D721Med (cell line): ENCODE measurements at regions not wholly inside any gene's neighbourhood (a gene's known extent, or its start where the extent isn't known, plus 50 kb on each side); places are given as distances from the start of the nearest gene placed in this dataset.
"Not testable (repeated sequence)": the region's sequence is repeated elsewhere in the genome, so short reads cannot be mapped to it uniquely, and the experiment has no call there.

Experiments used
- DNase-seq: peaks from one replicate; pipeline ENCODE4 v3.0.0; 2011; ENCODE audit warnings: low spot score; ENCODE audit not compliant: insufficient read length
- FAIRE-seq: peaks from 2 replicates; lab custom pipeline; 2011; peaks lifted over from hg19 to GRCh38; lab: Jason Lieb, UNC
- TF ChIP-seq, protein P1 (sequence below): IDR thresholded peaks from 2 replicates; pipeline ENCODE4 v1.5.1; 2012; ENCODE audit warnings: mild to moderate bottlenecking, control low read depth; ENCODE audit not compliant: insufficient read depth; ENCODE audit errors: missing control alignments

DNA sequence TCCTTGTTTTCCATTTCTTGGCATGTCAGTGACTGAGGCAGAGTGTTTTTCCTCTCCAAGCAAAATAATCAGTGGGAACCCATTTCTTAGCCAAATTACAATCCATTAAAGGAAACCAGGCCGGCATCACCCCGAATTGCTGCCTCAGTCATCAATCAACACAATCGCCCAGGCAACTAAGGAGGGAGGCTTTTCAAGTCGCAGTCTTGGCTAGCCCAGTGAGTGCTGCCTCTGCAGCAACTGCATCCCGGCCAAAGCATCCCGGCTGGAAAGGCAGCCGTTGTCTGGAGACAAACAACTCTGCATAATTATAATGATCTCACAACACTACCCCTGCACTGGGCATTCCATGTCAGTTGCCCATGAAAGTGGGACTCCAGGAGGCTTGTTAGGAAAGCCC, 213.5 kb upstream of the PRICKLE2 start:
- TF ChIP-seq, protein P1, sequence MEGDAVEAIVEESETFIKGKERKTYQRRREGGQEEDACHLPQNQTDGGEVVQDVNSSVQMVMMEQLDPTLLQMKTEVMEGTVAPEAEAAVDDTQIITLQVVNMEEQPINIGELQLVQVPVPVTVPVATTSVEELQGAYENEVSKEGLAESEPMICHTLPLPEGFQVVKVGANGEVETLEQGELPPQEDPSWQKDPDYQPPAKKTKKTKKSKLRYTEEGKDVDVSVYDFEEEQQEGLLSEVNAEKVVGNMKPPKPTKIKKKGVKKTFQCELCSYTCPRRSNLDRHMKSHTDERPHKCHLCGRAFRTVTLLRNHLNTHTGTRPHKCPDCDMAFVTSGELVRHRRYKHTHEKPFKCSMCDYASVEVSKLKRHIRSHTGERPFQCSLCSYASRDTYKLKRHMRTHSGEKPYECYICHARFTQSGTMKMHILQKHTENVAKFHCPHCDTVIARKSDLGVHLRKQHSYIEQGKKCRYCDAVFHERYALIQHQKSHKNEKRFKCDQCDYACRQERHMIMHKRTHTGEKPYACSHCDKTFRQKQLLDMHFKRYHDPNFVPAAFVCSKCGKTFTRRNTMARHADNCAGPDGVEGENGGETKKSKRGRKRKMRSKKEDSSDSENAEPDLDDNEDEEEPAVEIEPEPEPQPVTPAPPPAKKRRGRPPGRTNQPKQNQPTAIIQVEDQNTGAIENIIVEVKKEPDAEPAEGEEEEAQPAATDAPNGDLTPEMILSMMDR = no peak
- no peak for DNase-seq
- no peak for FAIRE-seq

DNA sequence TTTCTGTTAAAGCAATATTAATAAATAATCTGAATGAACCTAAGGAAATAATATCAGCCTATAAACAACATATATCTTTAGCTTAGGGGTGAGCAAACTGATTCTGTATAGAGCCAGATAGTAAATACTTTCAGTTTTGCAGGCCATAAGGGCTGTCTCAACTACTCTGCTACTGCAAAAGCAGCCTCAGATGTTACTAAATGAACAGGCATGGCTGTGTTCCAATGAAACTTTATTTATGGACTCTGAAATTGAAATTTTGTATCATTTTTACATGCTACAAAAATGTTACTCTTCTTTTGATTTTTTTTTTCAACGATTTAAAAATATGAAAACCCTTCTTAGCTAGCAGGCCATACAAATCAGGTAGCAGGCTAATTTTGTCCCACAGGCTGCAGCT, 212.8 kb upstream of the PRICKLE2 start:
- FAIRE-seq (no peak), DNase-seq (no peak)
- TF ChIP-seq, protein P1 = no peak

DNA sequence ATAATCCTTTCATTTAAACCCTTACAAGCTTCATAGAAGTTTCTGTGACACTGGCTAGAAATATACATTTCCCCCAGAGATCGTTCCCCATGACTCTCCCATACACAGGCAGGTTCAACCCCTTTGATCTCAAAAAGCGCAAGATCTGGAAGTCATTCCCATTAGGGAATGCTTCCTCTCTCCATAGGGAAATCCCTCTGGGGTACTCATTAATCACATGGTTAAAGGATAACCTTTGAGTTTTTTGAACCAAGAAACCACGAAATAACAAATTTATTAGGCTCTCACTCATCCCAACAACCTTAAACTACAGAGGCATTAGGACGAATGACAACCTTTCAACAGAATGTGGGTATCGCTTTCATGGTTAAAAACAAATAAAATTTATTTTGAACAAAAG, 211.9 kb upstream of the PRICKLE2 start:
- TF ChIP-seq, protein P1 = no peak
- DNase-seq = no peak
- FAIRE-seq = no peak

DNA sequence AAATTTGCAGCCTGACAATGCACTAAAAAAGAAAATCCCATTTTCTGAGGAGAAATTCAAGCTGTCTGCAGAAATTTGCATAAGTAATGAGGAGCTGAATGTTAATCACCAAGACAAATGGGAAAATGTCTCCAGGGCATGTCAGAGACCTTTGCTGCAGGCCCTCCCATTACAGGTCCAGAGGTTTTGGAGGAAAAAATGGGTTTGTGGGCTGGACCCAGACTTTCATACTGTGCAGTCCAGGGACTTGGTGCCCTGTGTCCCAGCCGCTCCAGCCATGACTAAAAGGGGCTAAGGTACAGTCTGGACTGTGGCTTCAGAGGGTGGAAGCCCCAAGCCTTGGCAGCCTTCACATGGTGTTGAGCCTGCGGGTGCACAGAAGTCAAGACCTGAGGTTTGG, 209.8 kb upstream of the PRICKLE2 start:
- FAIRE-seq, DNase-seq: not testable (repeated sequence)

DNA sequence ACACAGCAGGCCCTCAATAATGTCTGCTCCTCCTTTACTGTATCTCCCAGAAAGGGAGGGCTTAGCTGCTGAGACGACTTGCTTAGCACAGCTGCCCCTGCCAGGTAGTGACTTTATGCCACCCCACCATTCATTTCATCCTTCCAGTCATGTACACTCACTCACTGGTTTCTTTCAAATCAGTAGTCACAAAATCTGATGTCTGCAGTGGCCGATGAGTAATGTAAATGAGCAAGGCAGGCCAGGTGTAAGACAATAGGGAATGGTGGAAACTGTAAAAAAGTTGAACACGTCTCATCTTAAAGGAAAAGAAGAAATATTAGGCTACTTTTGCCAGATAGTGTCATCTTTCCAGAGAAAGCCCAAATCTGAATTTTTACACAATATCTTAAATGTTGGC, 207.6 kb upstream of the PRICKLE2 start:
- FAIRE-seq (no peak), DNase-seq (no peak)
- TF ChIP-seq, protein P1 = no peak

DNA sequence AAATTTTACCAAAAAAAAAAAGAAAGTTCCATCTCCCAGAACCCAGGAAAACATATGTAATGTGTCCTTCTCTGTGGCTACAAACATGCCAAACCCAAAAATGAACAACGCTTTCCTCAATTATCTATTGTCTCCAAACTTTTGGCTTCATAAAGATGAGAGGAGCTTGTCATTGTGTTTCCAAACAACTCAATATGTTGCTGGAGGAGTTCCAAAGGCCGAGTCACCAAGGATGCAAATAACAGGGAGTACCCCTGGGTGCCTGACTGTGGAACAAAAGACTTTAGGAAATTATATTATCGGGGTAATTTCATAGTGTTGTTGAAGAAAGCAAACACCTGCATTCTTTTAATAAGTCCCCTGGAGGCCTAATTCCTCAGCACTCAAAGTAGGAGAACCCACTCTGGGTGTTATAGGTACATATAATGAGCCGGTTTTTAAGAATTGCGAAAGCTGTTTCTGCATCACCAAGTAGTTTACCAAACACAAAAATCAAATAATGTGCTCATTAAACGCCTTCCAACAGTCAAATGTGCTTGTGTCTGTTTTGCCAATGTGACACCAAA, 206.3 kb upstream of the PRICKLE2 start:
- DNase-seq = no peak
- FAIRE-seq = no peak
- TF ChIP-seq, protein P1 = no peak

DNA sequence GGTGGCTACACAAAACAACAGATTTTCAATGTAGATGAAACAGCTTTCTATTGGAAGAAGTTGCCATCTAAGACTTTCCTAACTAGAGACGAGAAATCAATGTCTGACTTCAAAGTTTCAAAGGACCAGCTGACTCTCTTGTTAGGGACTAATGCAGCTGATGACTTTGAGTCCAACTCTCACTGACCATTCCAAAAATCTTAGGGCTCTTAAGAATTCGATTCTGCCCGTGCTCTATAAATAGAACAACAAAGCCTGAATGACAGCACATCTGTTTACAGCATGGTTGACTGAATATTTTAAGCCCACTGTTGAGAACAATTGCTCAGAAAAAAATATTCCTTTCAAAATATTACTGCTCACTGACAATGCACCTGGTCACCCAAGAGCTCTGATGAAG, 202.4 kb upstream of the PRICKLE2 start:
- FAIRE-seq (no peak), DNase-seq (no peak)
- TF ChIP-seq, protein P1 = no peak

DNA sequence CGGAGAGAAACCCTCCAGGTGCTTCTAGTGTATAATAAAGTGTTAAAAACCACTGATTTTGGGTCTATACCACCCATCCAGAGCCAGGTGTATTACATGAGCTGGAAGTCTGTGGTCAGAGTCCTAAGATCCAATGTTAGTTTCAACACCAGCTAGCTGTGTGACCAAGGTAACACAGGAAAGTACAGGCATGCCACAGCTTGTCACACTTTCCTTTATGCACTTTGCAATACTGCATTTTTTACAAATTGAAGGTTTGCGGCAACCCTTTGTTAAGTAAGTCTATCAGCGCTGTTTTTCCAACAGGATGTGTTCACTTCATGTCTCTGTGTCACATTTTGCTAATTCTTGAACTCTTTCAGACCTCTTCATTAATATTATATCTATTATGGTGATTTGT, 201.3 kb upstream of the PRICKLE2 start:
- FAIRE-seq (no peak), DNase-seq (no peak)
- TF ChIP-seq, protein P1 = no peak
